GM18507 (cell line): ENCODE measurements at regions not wholly inside any gene's neighbourhood (a gene's known extent, or its start where the extent isn't known, plus 50 kb on each side); places are given as distances from the start of the nearest gene placed in this dataset.

Source experiments
- DNase-seq: peaks from one replicate; pipeline ENCODE4 v3.0.0; 2011; ENCODE audit warnings: low read depth; ENCODE audit not compliant: insufficient read length; ENCODE audit errors: extremely low spot score
- FAIRE-seq: peaks from 2 replicates; lab custom pipeline; 2011; peaks lifted over from hg19 to GRCh38; lab: Jason Lieb, UNC

DNA sequence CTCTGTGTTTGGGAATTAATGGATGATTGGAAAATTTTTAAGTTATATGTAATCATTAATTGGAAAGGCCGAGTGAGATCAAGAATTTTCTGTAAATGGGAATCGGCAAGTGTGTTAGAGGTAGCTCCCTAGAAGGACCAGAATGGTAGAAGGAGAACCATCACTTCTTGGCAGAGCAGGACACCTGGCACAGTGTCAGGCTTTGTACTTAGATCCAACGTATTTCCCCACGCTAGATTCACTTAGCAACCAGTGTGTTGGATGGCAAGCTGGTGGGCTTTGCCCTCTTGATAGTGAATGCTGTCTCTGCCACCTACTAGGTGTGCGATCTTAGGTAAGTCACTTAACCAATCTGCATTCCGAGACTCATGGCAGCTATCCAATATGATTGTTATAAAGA lies 107.8 kb upstream of the ZNF438 start:
- FAIRE-seq (no peak), DNase-seq (no peak)

- FAIRE-seq (no peak), DNase-seq (no peak)
Measured at GRCh38 chr10:31140716-31141115, 109.1 kb upstream of the ZNF438 start.

DNA sequence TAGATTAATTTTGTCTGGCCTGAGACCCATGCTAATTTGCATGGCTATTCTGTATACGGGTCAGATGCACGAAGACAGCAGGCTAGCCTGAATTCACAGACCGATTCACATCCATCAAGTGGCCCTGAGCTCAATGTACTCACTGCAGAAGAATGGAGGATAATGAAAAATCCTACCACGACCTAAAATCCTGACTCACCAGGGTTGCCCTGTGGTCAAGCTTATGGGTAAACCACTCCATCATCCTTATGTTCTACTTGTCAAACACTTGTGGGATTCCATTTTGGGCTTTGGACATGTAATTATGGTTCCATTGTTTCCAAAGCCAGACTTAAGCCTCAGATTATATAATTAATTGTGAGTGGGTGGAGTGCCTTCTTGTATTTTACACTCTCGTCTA lies 110.4 kb upstream of the ZNF438 start:
- FAIRE-seq (no peak), DNase-seq (no peak)

DNA sequence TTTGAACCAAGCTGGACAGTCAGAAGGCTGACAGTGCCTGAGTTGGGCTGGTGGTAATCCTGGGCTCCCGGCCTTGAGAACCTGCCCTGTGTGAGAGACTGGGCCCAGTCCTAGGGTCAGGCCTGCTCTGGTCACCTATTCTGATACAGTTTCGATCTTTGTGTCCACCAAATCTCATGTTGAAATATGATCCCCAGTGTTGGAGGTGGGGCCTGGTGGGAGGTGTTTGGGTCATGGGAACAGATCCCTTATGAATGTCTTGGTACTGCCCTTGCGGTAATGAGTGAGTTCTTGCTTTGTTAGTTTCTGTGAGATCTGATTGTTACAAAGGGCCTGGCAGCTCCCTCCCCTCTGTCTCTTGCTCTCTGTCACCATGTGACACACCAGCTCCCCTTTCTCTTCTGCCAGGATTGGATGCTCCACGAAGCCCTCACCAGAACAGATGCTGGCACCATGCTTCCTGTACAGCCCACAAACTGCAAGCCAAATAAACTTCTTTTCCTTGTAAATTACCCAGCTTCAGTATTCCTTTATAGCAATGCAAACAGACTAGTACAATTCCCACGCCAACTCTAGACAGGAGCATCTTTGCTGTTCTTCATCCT lies 111.8 kb upstream of the ZNF438 start:
- DNase-seq, result no peak
- FAIRE-seq, result no peak

DNA sequence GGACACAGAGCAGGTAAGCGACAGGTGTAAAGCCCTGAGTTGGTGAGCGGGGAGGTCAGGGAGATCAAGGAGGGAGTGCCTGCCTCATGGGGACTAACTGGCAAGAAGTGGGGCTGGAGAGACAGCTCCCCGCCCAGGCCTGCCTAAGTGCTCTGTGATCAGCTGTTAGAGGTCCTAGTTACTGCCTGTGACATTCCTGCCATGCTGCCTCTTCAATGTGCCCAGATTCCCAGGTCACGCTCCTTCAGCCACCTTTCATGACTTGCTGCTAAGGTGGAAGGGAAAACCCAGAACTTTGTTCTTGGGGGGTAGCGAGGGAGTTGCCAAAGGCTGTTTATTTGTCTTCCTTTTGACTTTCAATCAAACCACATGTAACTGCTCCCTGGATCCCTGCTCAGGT lies 114.3 kb upstream of the ZNF438 start:
- FAIRE-seq (no peak), DNase-seq (no peak)

GRCh38 chr10:31146491-31147209 lies 115.0 kb upstream of the ZNF438 start:
- FAIRE-seq, result no peak
- no peak for DNase-seq

- DNase-seq, result no peak
- FAIRE-seq, result no peak
Measured at GRCh38 chr10:31147210-31147608, 115.5 kb upstream of the ZNF438 start.

DNA sequence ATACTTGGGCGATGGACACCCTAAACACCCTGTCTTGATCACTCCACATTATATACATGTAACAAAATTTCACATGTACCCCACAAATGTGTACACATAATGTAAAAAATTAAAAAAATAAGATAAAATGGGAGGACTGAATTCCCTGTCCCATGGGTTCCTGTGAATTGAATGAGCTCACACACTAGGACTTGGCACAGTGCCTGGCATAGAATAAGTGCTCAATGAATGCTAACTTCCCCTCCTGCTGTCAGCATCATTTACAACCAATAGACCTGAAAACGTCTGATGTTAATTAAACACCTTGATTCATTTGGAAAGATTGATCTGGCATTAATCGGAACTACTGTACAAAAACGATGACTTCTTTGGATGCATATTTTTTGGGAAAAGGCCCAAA lies 117.3 kb upstream of the ZNF438 start:
- no peak for FAIRE-seq
- no peak for DNase-seq

DNA sequence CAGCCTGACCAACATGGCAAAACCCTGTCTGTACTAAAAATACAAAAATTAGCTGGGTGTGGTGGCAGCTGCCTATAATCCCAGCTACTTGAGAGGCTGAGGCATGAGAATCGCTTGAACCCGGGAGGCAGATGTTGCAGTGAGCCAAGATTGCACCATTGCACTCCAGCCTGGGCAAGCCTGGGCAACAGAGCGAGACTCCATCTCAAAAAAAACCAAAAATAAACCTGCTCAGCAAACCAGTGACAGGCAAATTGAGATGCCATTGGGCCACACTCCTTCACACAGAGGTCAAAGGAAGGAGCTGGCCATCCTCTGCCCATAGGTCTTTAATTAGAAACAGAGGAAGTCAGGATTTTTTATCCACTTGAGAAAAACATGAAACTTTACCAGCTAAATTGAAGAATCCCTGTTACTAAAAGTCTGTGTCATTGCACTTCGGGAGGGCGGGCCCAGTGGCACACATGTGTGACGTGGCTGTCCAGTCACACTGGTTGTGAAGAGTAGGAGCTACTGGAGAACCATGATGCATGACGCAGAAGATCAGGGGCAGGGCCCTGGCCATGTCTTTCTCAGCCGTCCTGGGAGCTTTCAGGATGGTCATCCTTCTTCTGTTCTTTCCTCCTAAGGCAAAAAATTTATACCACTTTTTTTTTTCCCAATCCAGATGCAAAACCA lies 118.3 kb upstream of the ZNF438 start:
- no peak for FAIRE-seq
- no peak for DNase-seq

DNA sequence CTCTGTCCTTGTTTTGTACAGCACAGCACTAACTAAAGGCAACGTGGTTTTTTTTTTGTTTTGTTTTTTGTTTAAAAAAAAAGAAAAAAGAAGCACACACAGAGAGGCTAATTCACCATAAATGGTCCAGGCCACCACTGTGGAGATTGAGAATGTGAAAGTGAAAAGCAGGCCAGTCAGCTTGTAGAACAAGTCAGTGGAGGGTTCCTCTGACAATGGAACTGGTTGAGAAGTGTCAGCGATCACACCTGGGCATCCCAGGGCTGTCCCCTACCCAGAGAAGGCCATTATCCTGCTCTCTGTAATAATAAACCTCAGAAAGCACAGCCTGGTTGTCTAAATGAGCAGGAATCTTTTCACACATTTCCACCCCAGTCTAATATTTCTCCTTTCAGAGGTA lies 119.6 kb upstream of the ZNF438 start:
- no peak for FAIRE-seq

DNA sequence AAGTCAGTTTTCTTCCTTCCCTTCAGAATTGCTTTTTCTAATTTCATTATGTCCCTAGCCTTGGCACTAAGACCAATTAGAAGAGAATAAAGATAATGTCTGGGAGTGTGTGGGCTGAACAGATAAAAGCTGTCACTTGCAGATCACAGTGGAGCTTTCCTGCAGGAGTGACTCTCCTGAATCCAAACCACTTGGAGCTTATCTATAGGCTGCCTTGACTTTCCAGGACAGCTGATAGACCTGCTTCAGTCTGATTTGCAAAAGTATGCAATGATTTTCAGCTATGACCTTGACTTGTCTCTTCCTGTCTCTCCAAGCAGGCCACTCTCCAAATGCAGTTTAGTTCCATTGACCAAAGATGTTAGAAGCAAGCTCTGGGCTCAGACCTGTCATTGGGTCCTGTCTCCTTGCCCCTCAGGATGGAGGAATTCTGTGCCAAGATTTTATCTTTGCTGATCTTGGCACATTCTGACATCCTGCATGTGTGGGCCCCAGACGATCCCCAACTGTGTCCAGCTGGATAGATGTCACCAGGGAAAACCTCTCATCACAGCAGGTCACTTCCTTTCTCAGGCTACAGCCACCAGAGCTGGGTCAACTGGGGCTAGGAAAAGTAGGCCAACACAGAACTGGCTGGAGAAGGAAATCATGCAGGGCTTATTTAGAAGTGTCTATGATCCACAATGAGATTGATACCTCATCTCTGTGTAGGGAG lies 120.9 kb upstream of the ZNF438 start:
- no peak for DNase-seq

More for the DNA sequence above, 119.6 kb upstream of the ZNF438 start:
- no peak for DNase-seq

DNA sequence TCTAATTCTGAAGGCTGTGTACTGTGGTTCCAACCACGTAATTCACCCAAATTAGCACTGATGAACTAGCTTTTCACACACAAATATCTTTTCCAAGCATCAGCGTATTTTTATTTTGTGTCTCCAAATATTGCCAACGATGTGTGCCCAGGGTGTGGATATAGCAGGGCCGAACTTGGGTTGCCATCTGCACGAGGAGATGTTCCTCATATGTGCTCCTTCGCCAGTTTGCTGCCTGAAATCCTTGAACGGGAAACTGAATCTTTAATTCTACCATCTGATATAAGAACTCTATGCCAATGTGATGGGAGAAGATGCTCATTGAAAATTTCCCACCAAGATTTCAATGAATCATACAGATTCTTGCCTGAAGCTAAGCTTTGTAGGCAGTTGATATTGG lies 121.5 kb upstream of the ZNF438 start:
- FAIRE-seq (no peak), DNase-seq (no peak)

More for the DNA sequence above, 120.9 kb upstream of the ZNF438 start:
- no peak for FAIRE-seq

- DNase-seq (no peak), FAIRE-seq (no peak)
Measured at GRCh38 chr10:31153692-31154091, 122.0 kb upstream of the ZNF438 start.

DNA sequence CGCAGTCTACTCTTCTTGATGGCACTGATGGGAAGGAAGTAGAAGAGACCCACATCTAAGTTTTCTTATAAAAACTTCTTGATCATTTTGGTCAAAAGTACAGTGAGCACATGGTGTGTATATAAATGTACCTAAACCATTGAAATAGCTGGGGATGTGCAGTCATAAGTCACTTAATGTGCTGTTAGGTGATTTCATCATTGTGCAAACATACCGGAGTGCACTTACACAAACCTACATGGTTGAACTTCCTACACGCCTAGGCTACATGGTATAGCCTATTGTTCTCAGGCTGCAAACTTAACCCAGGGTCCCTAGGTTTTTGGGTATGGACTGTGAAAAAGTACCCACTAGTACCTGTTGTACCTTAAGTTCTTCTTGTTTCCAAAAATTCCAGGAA lies 123.3 kb upstream of the ZNF438 start:
- FAIRE-seq (no peak), DNase-seq (no peak)

DNA sequence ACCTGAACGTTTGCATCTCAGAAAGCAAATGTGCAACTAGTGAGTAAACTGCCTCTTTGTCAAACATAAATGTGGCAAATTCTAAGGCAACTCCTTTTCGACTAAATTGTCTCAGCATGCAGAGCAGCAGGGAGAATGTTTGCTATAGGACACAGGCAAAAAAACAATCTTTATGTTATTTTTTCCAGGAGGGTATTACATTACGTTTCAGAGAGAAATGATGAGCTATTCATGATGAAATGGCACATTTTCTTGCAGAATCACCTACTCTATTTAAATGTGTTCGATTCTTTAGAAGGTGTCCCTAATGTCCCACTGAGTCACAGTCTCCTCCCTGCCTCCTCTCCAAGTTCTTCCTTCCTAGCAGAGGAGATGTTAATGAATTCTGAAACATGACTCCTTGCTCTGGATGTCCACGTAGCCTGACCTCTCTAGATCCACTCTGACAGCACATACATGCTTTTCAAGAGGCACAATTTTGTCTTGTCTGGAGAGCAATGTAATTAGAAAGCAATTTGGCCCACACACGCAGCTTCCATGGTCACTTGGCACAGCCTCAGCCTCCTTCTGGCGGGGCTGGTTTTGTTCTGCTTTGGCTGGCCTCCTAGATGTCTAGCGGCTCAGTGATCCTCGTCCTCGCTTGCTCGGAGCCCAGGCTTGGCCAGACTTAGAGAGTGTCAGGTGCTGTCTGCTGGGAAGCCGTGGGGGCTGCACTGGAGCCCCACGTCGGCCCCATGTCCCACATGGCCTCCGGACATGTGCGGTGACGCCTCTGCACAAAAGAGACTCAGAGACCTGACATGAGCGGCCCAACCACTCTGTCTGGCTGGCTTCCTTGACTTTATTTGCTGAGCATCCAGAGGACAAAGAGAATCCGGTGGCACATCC lies 125.7 kb upstream of the ZNF438 start:
- no peak for DNase-seq
- no peak for FAIRE-seq

- DNase-seq, result no peak
- no peak for FAIRE-seq
Measured at GRCh38 chr10:31158011-31158658, 126.5 kb upstream of the ZNF438 start.

GRCh38 chr10:31166606-31167005 lies 134.9 kb upstream of the ZNF438 start:
- DNase-seq, result no peak
- FAIRE-seq, result no peak

DNA sequence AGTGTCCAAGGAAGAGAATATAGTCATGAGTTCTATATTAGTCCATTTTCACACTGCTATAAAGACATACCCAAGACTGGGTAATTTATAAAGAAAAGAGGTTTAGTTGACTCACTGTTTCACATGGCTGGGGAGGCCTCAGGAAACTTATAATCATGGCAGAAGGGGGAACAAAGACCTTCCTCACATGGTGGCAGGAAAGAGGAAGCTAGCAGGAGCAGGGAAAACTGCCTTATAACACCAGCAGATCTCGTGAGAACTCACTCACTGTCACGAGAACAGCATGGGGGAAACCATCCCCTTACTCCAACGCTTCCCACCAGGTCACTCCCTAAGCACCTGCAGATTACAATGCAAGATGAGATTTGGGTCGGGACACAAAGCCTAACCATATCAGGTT lies 139.0 kb upstream of the ZNF438 start:
- FAIRE-seq, result no peak
- DNase-seq, result no peak
